Raji (cell line): ENCODE measurements at regions not wholly inside any gene's neighbourhood (a gene's known extent, or its start where the extent isn't known, plus 50 kb on each side); places are given as distances from the start of the nearest gene placed in this dataset.

Experiments
- POLR2A ChIP-seq: IDR thresholded peaks from 2 replicates; pipeline ENCODE4 v1.6.1; 2011; ENCODE audit warnings: low read depth, low read length, control low read depth; ENCODE audit not compliant: insufficient read depth

- no peak for TF ChIP-seq POLR2A
These were observed 307.2 kb downstream of the MTRR start for GRCh38 chr5:8176101-8176693.

- TF ChIP-seq POLR2A: no peak
These were observed 315.6 kb downstream of the MTRR start for GRCh38 chr5:8184455-8185063.

- no peak for TF ChIP-seq POLR2A
These were observed 316.9 kb downstream of the MTRR start for GRCh38 chr5:8185852-8186251.

GRCh38 chr5:8188874-8189565 is 320.1 kb downstream of the MTRR start:
- TF ChIP-seq POLR2A: no peak

- no peak for TF ChIP-seq POLR2A
These were observed 323.9 kb downstream of the MTRR start for GRCh38 chr5:8192840-8193239.

DNA sequence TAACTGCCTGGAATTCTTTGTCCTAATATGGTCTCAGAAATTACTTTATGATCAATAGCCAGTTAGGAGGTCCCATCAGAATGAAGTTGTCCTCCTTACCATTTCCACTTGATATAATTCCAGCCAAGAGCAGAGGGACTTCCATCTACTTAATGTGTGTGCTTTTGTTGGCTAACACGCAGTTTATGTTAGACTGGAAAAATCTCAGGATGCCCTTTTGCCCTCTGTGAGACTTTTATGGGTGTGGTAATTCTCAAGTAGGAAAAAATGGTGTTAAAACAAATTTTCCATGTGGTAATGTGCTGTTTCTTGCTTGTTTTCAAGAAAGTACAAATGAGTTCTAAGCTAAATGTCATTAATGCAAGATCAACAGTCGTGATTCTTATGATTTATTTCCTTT is 327.1 kb downstream of the MTRR start:
- no peak for TF ChIP-seq POLR2A

DNA sequence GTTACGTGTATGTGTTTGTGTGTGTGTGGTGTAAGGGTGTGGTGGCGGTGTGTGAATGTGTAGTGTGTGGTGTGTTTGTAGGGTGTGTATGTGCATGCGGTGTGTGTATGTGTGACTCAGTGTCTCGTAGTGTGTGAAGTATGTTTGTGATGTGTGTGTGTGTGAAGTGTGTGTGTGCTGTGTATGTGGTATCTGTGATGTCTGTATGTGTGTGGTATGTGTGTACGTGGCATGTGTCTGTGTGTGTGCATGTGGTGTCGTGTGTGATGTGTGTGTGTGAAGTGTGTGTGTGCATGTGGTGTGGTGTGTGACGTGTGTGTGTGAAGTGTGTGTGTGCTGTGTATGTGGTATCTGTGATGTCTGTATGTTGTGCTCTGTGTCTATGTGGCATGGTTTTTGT is 339.4 kb downstream of the MTRR start:
- TF ChIP-seq POLR2A: no peak

GRCh38 chr5:8209500-8209899 is 340.6 kb downstream of the MTRR start:
- no peak for TF ChIP-seq POLR2A

GRCh38 chr5:8213701-8214240 is 344.8 kb downstream of the MTRR start:
- TF ChIP-seq POLR2A: no peak

- no peak for TF ChIP-seq POLR2A
These were observed 348.0 kb downstream of the MTRR start for GRCh38 chr5:8216921-8217320.

DNA sequence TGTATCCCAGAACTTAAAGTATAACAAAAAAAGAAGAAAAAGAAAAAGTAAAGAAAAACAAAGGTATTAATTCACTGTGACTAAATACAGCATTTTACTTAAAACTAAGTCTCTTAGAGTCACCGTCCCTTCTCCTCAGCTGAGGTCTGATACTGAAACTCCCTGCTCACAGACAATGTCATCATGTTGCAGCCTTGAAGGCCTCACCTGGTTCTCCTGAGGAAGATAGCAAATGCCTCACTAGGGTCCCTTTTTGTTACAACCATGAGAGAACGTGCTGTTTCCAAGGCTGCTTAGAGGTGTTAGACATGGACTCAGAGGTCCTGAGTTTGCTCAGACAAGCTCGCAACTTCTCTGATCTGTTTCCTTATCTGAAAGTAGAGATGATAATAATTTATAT is 357.2 kb downstream of the MTRR start:
- no peak for TF ChIP-seq POLR2A

DNA sequence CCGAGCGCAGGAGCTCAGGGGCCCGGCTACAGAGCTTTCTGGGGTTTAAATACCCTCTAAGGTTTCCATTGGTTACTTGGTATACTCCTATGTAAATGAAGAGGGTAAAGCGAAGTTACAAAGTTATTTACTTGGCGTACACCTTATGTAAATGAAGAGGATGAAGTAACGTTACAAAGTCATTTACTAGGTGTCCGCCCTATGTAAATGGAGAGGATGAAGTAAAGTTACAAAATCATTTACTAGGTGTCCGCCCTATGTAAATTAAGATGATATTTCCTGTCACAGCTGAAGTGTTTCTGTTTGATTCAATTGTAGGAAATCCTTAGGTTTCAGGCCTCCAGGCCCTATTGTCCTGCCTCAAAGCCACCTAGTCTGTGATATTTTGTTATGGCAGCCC is 358.2 kb downstream of the MTRR start:
- TF ChIP-seq POLR2A: no peak

DNA sequence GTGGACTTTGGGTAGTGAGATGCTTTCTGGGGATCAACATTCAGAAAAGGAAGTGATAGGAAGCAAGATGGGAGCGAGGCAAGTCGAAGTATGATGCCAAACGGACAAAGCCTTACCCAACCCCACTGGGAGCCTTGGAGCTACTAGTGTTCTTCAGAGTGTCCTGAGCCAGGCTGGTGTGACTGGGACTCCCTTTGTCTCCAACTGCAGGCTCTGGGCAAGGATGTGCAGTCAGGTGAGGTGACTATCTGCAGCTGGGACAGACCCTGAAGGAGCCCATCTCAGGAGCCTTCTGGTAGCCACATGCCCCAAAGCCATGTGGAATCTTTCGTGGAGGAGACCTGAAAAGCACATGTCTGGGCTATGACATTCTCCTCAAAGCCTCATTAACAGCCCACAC is 360.6 kb downstream of the MTRR start:
- TF ChIP-seq POLR2A: no peak

GRCh38 chr5:8230868-8231267 is 361.9 kb downstream of the MTRR start:
- TF ChIP-seq POLR2A: no peak

- no peak for TF ChIP-seq POLR2A
These were observed 364.5 kb downstream of the MTRR start for GRCh38 chr5:8233479-8233878.

DNA sequence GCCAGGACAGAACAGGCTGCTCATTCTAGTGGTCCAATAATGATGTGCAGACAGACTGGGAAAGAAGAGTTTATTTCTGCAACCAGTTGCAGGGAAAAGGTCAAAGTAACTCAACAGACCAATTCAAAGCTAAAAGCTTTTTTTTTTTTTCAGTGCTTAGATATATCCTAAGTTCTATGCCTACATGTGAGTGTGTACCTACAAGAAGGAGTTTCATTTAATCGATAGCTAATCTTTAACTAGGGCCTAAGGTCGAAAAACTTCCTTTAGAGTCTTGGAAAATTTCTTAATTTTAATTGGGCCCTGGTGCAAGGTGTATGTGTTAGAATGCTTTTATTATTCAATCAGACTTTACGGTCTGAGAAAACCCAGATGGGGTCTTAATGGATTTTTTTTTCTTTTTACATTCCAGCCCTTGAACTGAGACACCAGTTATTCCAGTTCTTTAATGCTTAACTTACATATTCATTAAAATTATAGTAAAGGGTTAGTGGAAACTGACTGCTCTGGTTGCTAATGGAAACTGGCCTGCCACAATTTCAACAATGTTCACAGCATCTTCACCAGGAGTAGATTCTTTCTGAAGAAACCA is 365.3 kb downstream of the MTRR start:
- no peak for TF ChIP-seq POLR2A
